ENCODE measurements at regions not wholly inside any gene's neighbourhood (a gene's known extent, or its start where the extent isn't known, plus 50 kb on each side); places are given as distances from the start of the nearest gene placed in this dataset.

DNA sequence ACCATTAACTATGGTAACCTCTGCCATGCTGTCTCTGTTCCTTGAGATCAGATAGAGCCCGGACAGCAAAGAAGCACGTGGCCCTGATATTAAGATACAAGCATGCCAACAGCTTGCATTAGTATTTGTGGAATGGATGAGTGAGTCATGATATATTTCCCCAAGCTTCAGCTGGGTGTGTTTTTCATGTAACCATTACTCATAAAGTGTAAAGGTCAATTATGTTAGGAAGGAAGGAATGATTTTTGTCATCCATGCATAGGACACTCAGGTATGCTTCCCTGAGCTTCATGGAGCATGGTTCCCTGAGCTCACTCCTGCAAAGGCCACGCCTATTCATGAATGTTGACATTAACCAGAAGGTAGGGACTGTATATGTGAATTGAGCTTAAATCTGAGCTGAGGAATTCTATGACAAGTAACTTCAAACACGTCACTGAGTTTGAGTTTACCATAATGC, 74.6 kb downstream of the ARL4C start:
- no peak for TF ChIP-seq EZH2 (IDR thresholded peaks at IDR 0.05; ENCODE audit: low read length)
- TF ChIP-seq, protein P1, sequence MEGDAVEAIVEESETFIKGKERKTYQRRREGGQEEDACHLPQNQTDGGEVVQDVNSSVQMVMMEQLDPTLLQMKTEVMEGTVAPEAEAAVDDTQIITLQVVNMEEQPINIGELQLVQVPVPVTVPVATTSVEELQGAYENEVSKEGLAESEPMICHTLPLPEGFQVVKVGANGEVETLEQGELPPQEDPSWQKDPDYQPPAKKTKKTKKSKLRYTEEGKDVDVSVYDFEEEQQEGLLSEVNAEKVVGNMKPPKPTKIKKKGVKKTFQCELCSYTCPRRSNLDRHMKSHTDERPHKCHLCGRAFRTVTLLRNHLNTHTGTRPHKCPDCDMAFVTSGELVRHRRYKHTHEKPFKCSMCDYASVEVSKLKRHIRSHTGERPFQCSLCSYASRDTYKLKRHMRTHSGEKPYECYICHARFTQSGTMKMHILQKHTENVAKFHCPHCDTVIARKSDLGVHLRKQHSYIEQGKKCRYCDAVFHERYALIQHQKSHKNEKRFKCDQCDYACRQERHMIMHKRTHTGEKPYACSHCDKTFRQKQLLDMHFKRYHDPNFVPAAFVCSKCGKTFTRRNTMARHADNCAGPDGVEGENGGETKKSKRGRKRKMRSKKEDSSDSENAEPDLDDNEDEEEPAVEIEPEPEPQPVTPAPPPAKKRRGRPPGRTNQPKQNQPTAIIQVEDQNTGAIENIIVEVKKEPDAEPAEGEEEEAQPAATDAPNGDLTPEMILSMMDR (optimal IDR thresholded peaks at IDR 0.05 in 1 of 3, IDR thresholded peaks at IDR 0.05 in 1 of 3, conservative IDR thresholded peaks at IDR 0.05 in 1 of 3; ENCODE audit: extremely low read depth in 1 of 3, insufficient read depth in 2 of 3, low read length in 3 of 3), result no peak
- Histone ChIP-seq H3K9me3 (ENCODE audit: control insufficient read depth, low read depth, low read length) (no peaks in the 10 kb centered on the region), H3K79me2 (ENCODE audit: control insufficient read depth, insufficient read depth, low read length) (no peaks in the 10 kb centered on the region), H3K4me2 (ENCODE audit: control insufficient read depth, extremely low read depth, insufficient read depth, low read depth, low read length) (no peak overlapping the region), H3K27me3 (ENCODE audit: control insufficient read depth, extremely low read depth, insufficient read depth, low read length) (no peaks in the 10 kb centered on the region), H3K27ac (ENCODE audit: control insufficient read depth, insufficient read depth, low read length) (peak overlapping the region; percentile 68), H3K4me3 (ENCODE audit: control insufficient read depth in 2 of 3, extremely low read depth in 1 of 3, insufficient read depth in 2 of 3, low read depth in 1 of 3, low read length in 3 of 3) (no peak overlapping the region), H3K36me3 (ENCODE audit: control insufficient read depth in 2 of 2, extremely low read depth in 1 of 2, insufficient read depth in 2 of 2, low read length in 2 of 2) (no peaks in the 10 kb centered on the region), H3K9me1 (ENCODE audit: control insufficient read depth, extremely low read depth, insufficient read depth, low read length) (no peaks in the 10 kb centered on the region), H4K20me1 (ENCODE audit: control insufficient read depth, extremely low read depth, insufficient read depth, low read length) (no peaks in the 10 kb centered on the region), H3K4me1 (ENCODE audit: control insufficient read depth, extremely low read depth, insufficient read depth, low read length) (peaks cover 42% of the 10 kb centered on the region), H2AFZ (ENCODE audit: control insufficient read depth, low read length) (no peak overlapping the region), H3K9ac (ENCODE audit: control insufficient read depth, extremely low read depth, insufficient read depth, low read length) (no peak overlapping the region)
- peak; percentile 99 for FAIRE-seq
- dilution Hi-C loops (cut with MboI; ENCODE audit: extremely low pct_ligation_motif_present, low sequenced_read_pairs), result no loop called here
- peak; percentile 97 for DNase-seq (ENCODE audit: low read depth, low spot score)

DNA sequence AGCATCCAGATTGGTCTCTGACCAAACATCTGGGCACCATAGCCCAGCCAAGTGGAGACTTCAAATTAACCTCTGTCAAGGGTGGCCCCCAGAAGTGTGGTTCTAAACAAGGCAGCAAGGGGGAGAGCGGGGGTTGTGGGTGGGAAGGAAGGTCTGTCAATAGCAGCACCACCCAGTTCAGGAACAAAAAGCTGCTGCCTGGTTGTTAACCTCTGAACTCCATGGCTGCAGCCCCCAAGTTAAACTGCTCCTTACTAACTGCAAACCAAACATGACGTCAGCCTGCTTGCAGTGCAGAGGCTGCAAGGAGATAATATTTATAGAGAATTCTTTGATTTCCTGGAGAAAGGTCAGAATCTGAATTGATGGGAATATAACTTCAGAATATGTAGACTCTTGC, 76.5 kb downstream of the ARL4C start:
- H4K20me1 ChIP-seq (ENCODE audit: control insufficient read depth, extremely low read depth, insufficient read depth, low read length), result no peaks in the 10 kb centered on the region
- H3K4me3 ChIP-seq (ENCODE audit: control insufficient read depth in 2 of 3, extremely low read depth in 1 of 3, insufficient read depth in 2 of 3, low read depth in 1 of 3, low read length in 3 of 3), result no peak overlapping the region
- TF ChIP-seq EZH2 (IDR thresholded peaks at IDR 0.05; ENCODE audit: low read length), result no peak
- TF ChIP-seq, protein P1 (optimal IDR thresholded peaks at IDR 0.05 in 1 of 3, IDR thresholded peaks at IDR 0.05 in 1 of 3, conservative IDR thresholded peaks at IDR 0.05 in 1 of 3; ENCODE audit: extremely low read depth in 1 of 3, insufficient read depth in 2 of 3, low read length in 3 of 3), result no peak
- no peak overlapping the region for H3K9ac ChIP-seq (ENCODE audit: control insufficient read depth, extremely low read depth, insufficient read depth, low read length)
- H3K4me2 ChIP-seq (ENCODE audit: control insufficient read depth, extremely low read depth, insufficient read depth, low read depth, low read length), result no peak overlapping the region
- no peak for FAIRE-seq
- no peaks in the 10 kb centered on the region for H3K79me2 ChIP-seq (ENCODE audit: control insufficient read depth, insufficient read depth, low read length)
- no peaks in the 10 kb centered on the region for H3K9me3 ChIP-seq (ENCODE audit: control insufficient read depth, low read depth, low read length)
- no peaks in the 10 kb centered on the region for H3K27me3 ChIP-seq (ENCODE audit: control insufficient read depth, extremely low read depth, insufficient read depth, low read length)
- H2AFZ ChIP-seq (ENCODE audit: control insufficient read depth, low read length), result no peak overlapping the region
- H3K4me1 ChIP-seq (ENCODE audit: control insufficient read depth, extremely low read depth, insufficient read depth, low read length), result peaks cover 28% of the 10 kb centered on the region
- H3K27ac ChIP-seq (ENCODE audit: control insufficient read depth, insufficient read depth, low read length), result no peak overlapping the region
- no peaks in the 10 kb centered on the region for H3K9me1 ChIP-seq (ENCODE audit: control insufficient read depth, extremely low read depth, insufficient read depth, low read length)
- DNase-seq (ENCODE audit: low read depth, low spot score), result no peak
- dilution Hi-C loops (cut with MboI; ENCODE audit: extremely low pct_ligation_motif_present, low sequenced_read_pairs), result no loop called here
- no peaks in the 10 kb centered on the region for H3K36me3 ChIP-seq (ENCODE audit: control insufficient read depth in 2 of 2, extremely low read depth in 1 of 2, insufficient read depth in 2 of 2, low read length in 2 of 2)

Measured in keratinocyte (primary cell).